ENCODE measurements at regions not wholly inside any gene's neighbourhood (a gene's known extent, or its start where the extent isn't known, plus 50 kb on each side); places are given as distances from the start of the nearest gene placed in this dataset.

DNA sequence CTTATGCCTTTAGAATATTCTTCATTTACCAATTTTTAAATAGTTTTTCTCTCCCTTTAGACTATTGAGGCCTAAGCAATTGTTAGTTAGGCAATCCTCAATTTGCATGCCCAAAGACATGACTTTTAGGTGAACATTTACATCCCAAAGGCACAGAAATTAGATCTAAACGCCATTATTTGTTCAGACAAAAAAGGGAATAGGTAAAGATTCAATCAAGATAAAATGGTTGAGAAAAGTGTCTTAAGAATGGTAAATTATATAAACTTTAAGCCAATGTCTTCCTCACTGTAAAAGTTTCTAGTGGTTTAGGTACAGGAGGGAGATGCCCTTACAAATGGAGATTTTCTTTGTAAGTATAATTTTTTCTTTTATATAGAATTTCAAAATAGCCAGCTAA is 50.2 kb upstream of the MME start:
- H3K9me3 ChIP-seq: peaks cover 10% of the 10 kb centered on the region
- no peak overlapping the region for H3K4me3 ChIP-seq
- DNase-seq (ENCODE audit: low spot score in 2 of 2): peak in 1 of 2 experiments; percentile 95
- peaks cover 52% of the 10 kb centered on the region for H3K4me1 ChIP-seq
- no peaks in the 10 kb centered on the region for H3K36me3 ChIP-seq (replicated peaks)
- in situ Hi-C loops (cut with MboI; ENCODE audit: low sequenced_read_pairs): no loop called here
- no peaks in the 10 kb centered on the region for H3K27me3 ChIP-seq (ENCODE audit: low read depth)

DNA sequence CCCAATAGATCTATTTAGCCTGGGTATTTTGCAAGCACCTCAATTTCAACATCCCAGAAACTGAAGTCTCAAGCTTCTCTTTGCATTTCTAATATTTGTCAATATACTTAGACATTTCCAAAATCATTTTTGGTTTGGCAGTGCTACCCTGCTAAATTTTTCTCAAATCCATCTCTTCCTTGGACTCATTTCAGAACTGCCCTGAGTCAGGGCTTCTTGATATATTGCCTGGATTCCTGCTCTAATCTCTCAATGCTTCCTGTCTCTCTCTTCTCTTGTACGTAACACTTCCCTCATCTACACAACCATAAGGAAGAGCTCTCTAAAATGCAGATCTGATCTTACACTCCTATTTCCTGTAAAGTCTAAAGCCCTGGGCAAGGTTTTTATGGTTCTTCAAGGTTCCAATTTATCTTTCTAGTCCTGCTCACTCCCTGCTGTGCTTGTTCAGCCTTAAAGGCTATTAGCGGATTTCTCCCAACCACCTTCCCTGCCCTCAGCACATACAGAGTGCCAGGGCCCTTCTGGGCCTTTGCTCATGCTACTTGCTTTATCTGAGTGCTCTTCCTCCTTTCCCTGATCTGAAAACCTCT is 53.0 kb upstream of the MME start:
- peak; percentile 82 to 97 for DNase-seq (ENCODE audit: low spot score in 2 of 2)
- H3K4me3 ChIP-seq: no peak overlapping the region
- H3K9me3 ChIP-seq: peaks cover 10% of the 10 kb centered on the region
- in situ Hi-C loops (cut with MboI; ENCODE audit: low sequenced_read_pairs): no loop called here
- H3K36me3 ChIP-seq (replicated peaks): no peaks in the 10 kb centered on the region
- H3K27me3 ChIP-seq (ENCODE audit: low read depth): no peaks in the 10 kb centered on the region
- H3K4me1 ChIP-seq: peaks cover 41% of the 10 kb centered on the region

DNA sequence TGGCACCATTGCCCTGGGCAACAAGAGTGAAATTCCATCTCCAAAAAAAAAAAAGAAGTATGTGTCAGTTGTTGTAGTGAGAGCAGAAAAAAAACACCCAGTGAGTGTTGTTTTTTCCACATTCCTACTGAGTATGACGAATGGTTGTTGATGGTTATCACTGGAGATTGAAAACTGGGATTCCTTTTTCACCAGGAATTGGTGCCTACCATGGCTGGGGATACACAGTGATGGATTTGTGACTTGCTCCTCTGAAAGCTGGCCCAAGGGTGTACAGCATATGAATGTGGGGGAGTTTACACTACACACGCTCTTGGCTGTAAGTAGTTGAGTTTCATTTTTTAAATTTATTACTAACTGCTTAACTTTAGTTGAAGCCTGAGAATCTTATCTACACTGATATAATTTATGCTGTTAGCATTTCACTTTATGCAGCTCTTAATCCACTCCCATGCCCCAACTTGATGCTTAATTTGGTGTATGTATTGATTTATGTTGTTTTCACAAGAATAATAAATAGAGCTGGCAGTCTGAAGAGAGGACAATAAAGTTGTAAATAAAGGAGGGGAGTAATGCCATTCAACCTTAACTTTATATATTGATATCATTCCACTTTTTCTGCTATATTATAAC is 56.0 kb upstream of the MME start:
- in situ Hi-C loops (cut with MboI; ENCODE audit: low sequenced_read_pairs): no loop called here
- H3K4me1 ChIP-seq: peaks cover 29% of the 10 kb centered on the region
- no peak for DNase-seq (ENCODE audit: low spot score in 2 of 2)
- H3K27me3 ChIP-seq (ENCODE audit: low read depth): no peaks in the 10 kb centered on the region
- H3K9me3 ChIP-seq: peaks cover 8% of the 10 kb centered on the region
- no peak overlapping the region for H3K4me3 ChIP-seq
- no peaks in the 10 kb centered on the region for H3K36me3 ChIP-seq (replicated peaks)

DNA sequence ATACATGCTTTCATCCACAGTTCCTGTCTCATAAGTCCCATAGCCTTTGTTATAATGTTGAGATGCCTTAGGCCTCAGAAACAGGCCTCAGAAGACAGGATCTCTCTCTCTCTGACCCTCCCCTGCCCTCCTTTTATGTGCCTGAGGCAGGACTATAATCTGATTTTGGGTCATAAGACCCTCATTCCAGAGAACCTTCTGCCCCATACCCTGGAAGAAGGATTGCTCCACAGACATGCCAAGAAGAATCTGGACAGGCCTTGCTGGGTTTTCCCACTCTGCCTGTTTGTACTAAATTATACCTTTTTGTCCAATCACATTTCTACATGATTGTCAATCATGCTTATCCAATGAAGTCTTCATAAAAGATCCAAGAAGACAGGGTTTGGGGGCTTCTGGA is 57.2 kb upstream of the MME start:
- in situ Hi-C loops (cut with MboI; ENCODE audit: low sequenced_read_pairs): no loop called here
- H3K4me3 ChIP-seq: no peak overlapping the region

DNA sequence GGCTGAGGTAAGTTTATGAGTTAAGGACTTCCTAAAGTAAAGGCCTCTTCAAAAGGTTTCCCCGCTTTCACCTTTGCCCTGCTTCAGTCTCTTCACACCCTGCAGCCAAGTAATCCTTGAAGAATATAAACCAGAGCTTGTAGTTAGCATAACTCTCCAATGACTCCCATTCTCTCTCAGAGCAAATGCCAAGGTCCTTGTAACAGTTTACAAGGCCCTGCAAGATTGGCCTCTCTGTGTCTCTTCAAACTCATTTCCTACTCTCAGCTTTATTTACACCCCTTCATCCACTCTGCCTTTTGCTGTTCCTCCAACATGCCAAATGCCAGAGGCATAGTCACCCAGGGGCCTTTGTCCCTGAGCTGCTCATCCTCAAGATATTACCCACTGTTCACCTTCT is 60.5 kb upstream of the MME start:
- peak; percentile 47 to 65 for DNase-seq (ENCODE audit: low spot score in 2 of 2)
- no peaks in the 10 kb centered on the region for H3K36me3 ChIP-seq (replicated peaks)
- in situ Hi-C loops (cut with MboI; ENCODE audit: low sequenced_read_pairs): no loop called here

More for the DNA sequence above, 57.2 kb upstream of the MME start:
- peaks cover 31% of the 10 kb centered on the region for H3K4me1 ChIP-seq
- no peaks in the 10 kb centered on the region for H3K27me3 ChIP-seq (ENCODE audit: low read depth)
- no peak for DNase-seq (ENCODE audit: low spot score in 2 of 2)
- H3K36me3 ChIP-seq (replicated peaks): no peaks in the 10 kb centered on the region
- H3K9me3 ChIP-seq: peaks cover 1% of the 10 kb centered on the region

GRCh38 chr3:155018621-155019330 is 61.3 kb upstream of the MME start:
- no peaks in the 10 kb centered on the region for H3K27me3 ChIP-seq (ENCODE audit: low read depth)
- in situ Hi-C loops (cut with MboI; ENCODE audit: low sequenced_read_pairs): no loop called here
- peak in 1 of 2 experiments; percentile 33 for DNase-seq (ENCODE audit: low spot score in 2 of 2)

More for the DNA sequence above, 60.5 kb upstream of the MME start:
- no peak overlapping the region for H3K4me3 ChIP-seq
- H3K9me3 ChIP-seq: no peaks in the 10 kb centered on the region
- H3K4me1 ChIP-seq: peaks cover 26% of the 10 kb centered on the region
- no peaks in the 10 kb centered on the region for H3K27me3 ChIP-seq (ENCODE audit: low read depth)

GRCh38 chr3:155015776-155016436 is 64.2 kb upstream of the MME start:
- H3K4me3 ChIP-seq: no peak overlapping the region
- no peaks in the 10 kb centered on the region for H3K27me3 ChIP-seq (ENCODE audit: low read depth)
- in situ Hi-C loops (cut with MboI; ENCODE audit: low sequenced_read_pairs): no loop called here
- peak; percentile 37 to 94 for DNase-seq (ENCODE audit: low spot score in 2 of 2)
- no peaks in the 10 kb centered on the region for H3K9me3 ChIP-seq
- H3K4me1 ChIP-seq: peaks cover 26% of the 10 kb centered on the region
- no peaks in the 10 kb centered on the region for H3K36me3 ChIP-seq (replicated peaks)

More at GRCh38 chr3:155018621-155019330, 61.3 kb upstream of the MME start:
- Histone ChIP-seq H3K4me3 (no peak overlapping the region), H3K36me3 (replicated peaks) (no peaks in the 10 kb centered on the region), H3K4me1 (peaks cover 26% of the 10 kb centered on the region), H3K9me3 (no peaks in the 10 kb centered on the region)

DNA sequence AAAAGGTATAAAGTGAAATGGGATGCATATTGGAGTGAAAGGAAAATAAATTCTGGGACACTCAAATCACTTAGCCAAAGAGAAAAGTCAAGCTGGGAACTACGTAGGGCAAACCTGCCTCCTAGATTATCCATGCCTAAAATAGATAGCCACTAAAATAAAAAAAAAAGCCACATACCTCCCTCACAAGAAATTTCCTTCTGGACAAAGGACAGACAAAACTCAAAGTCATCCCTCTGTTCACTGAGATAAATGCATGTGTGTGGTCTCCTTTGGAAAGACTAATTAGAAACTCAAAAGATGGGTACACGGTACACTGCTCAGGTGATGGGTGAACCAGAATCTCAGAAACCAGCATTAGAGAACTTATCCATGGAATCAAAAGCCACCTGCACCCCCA is 65.2 kb upstream of the MME start:
- Histone ChIP-seq H3K4me1 (peaks cover 25% of the 10 kb centered on the region), H3K4me3 (no peak overlapping the region), H3K36me3 (replicated peaks) (no peaks in the 10 kb centered on the region), H3K9me3 (no peaks in the 10 kb centered on the region), H3K27me3 (ENCODE audit: low read depth) (no peaks in the 10 kb centered on the region)
- DNase-seq (ENCODE audit: low spot score in 2 of 2): no peak
- in situ Hi-C loops (cut with MboI; ENCODE audit: low sequenced_read_pairs): no loop called here

DNA sequence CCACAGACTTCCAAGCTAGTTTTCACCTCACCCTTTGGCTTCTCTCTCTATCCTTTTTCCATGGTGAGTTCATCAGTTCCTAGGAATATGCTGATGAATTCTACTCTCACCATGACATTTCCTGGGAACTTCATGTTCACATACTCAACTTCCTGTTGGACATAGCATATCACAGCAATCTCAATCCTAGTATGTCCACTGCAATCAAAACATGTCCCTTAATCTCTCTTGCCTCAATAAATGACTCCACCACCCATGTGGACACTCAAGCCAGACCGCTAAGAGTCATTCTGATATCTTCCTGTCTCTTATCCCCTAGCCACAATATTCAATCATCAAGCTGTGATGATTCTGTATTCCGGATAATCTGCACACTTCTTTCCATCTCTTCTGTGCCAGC is 66.7 kb upstream of the MME start:
- Histone ChIP-seq H3K27me3 (ENCODE audit: low read depth) (no peaks in the 10 kb centered on the region), H3K9me3 (no peaks in the 10 kb centered on the region), H3K36me3 (replicated peaks) (no peaks in the 10 kb centered on the region), H3K4me1 (peaks cover 11% of the 10 kb centered on the region), H3K4me3 (no peak overlapping the region)
- DNase-seq (ENCODE audit: low spot score in 2 of 2): no peak
- in situ Hi-C loops (cut with MboI; ENCODE audit: low sequenced_read_pairs): no loop called here

DNA sequence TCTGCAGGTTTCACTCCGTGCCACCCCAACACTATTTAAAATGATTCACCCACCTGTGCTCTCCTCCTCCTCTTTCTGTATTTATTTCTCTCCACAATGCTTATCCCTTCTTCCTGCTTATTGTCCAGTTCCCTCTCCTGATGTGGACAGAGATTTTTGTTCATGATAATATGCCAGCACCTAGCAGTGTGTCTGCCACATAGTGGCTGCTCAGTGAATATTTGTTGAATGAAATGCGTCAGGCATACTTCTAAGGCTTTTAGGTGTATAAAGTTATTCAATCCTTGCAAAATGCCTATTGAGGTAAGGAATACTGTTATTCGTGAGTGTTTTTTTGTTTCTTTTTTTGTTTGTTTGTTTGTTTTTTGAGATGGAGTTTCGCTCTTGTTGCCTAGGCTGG is 67.5 kb upstream of the MME start:
- in situ Hi-C loops (cut with MboI; ENCODE audit: low sequenced_read_pairs): no loop called here
- Histone ChIP-seq H3K4me1 (peaks cover 11% of the 10 kb centered on the region), H3K9me3 (no peaks in the 10 kb centered on the region), H3K4me3 (no peak overlapping the region), H3K27me3 (ENCODE audit: low read depth) (no peaks in the 10 kb centered on the region), H3K36me3 (replicated peaks) (no peaks in the 10 kb centered on the region)
- no peak for DNase-seq (ENCODE audit: low spot score in 2 of 2)

GRCh38 chr3:155010416-155010815 is 69.7 kb upstream of the MME start:
- Histone ChIP-seq H3K4me3 (no peak overlapping the region), H3K9me3 (no peaks in the 10 kb centered on the region), H3K4me1 (peaks cover 2% of the 10 kb centered on the region), H3K27me3 (ENCODE audit: low read depth) (no peaks in the 10 kb centered on the region), H3K36me3 (replicated peaks) (no peaks in the 10 kb centered on the region)
- in situ Hi-C loops (cut with MboI; ENCODE audit: low sequenced_read_pairs): no loop called here
- DNase-seq (ENCODE audit: low spot score in 2 of 2): no peak

DNA sequence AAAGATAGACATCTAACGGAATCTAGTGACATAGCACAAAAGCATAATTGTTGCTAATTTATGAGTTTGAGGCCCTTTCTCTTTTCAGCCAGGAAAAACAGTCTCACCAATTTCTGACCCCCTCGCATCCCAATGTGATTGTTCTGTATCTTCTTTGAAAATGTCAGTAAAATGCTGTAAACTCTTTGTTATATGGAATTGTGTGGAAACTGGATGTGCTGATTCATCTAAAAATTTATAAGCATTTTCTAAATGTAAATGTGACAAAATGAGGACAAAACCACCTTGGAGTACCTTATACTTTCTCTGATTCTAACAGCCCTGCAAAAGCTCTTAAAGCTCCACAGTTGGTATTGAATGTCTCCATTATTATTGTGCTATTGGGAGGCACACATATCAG is 70.9 kb upstream of the MME start:
- Histone ChIP-seq H3K9me3 (no peaks in the 10 kb centered on the region; the same call in 1 of the 2 replicates), H3K4me3 (no peak overlapping the region), H3K4me1 (no peaks in the 10 kb centered on the region; the same call in 1 of the 2 replicates), H3K36me3 (replicated peaks) (no peaks in the 10 kb centered on the region), H3K27me3 (ENCODE audit: low read depth) (no peaks in the 10 kb centered on the region)
- DNase-seq (ENCODE audit: low spot score in 2 of 2): no peak
- in situ Hi-C loops (cut with MboI; ENCODE audit: low sequenced_read_pairs): no loop called here

DNA sequence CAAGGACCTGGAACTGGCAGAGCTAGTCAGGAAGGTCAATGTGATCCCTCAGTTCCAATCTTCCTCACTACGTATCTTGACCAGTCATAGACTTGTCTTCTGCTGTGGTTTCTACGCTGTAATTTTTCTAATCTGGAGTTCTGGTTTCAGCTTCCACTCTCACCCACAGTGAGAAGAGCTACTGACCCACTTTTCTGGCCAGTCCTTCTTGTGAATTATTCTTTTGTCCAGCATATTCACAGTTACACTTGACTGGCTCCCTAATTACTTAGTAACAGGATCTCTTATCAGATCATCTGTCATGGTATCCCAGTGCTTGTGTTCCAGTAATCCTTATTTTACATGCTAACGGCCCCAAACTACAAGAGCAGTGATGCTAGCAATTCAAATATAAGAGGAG is 72.4 kb upstream of the MME start:
- no peaks in the 10 kb centered on the region for H3K36me3 ChIP-seq (replicated peaks)
- H3K4me1 ChIP-seq: no peaks in the 10 kb centered on the region; the same call in 1 of the 2 replicates
- in situ Hi-C loops (cut with MboI; ENCODE audit: low sequenced_read_pairs): no loop called here
- no peak overlapping the region for H3K4me3 ChIP-seq
- H3K27me3 ChIP-seq (ENCODE audit: low read depth): no peaks in the 10 kb centered on the region
- no peaks in the 10 kb centered on the region; the same call in 1 of the 2 replicates for H3K9me3 ChIP-seq
- DNase-seq (ENCODE audit: low spot score in 2 of 2): peak in 1 of 2 experiments; percentile 32

Data from HAP-1 (cell line).